MM.1S (cell line): ENCODE measurements at regions not wholly inside any gene's neighbourhood (a gene's known extent, or its start where the extent isn't known, plus 50 kb on each side); places are given as distances from the start of the nearest gene placed in this dataset.

ENCODE experiments used
- DNase-seq: peaks from one replicate; pipeline ENCODE4 v3.0.0-alpha.2; 2015
- H2AFZ ChIP-seq: fragments of 300-600 bp; sonication (generic); 2 replicates; pipeline ENCODE4 v1.6.0; 2016; ENCODE audit warnings: antibody characterized with exemption, low read length
- H3F3A ChIP-seq: fragments of 300-600 bp; sonication (generic); 2 replicates; pipeline ENCODE4 v1.6.1; 2016; ENCODE audit warnings: mild to moderate bottlenecking, antibody characterized with exemption, low read length, moderate library complexity, mixed read lengths; ENCODE audit not compliant: insufficient read depth
- H3K27ac ChIP-seq: fragments of 300-600 bp; sonication (generic); 2 replicates; pipeline ENCODE4 v1.5.1; 2016; ENCODE audit warnings: mild to moderate bottlenecking, low read length
- H3K27me3 ChIP-seq: fragments of 300-600 bp; sonication (generic); replicated peaks from 2 replicates; pipeline ENCODE4 v1.6.0; 2016; ENCODE audit warnings: low read length; ENCODE audit not compliant: insufficient read depth
- H3K36me3 ChIP-seq: fragments of 300-600 bp; sonication (generic); replicated peaks from 2 replicates; pipeline ENCODE4 v1.6.1; 2016; ENCODE audit warnings: mild to moderate bottlenecking, low read length, mixed read lengths; ENCODE audit not compliant: insufficient read depth
- H3K4me1 ChIP-seq: fragments of 300-600 bp; sonication (generic); 2 replicates; pipeline ENCODE4 v1.6.1; 2016; ENCODE audit warnings: low read length, mixed read lengths
- H3K4me2 ChIP-seq: fragments of 300-600 bp; sonication (generic); 2 replicates; pipeline ENCODE4 v1.6.0; 2016; ENCODE audit warnings: low read depth, low read length
- H3K4me3 ChIP-seq: fragments of 300-600 bp; sonication (generic); 2 replicates; pipeline ENCODE4 v1.5.1; 2016; ENCODE audit warnings: low read length, mixed read lengths
- H3K79me2 ChIP-seq: fragments of 300-600 bp; sonication (generic); 2 replicates; pipeline ENCODE4 v1.6.1; 2016; ENCODE audit warnings: mixed run types, low read length, mixed read lengths
- H3K9ac ChIP-seq: fragments of 300-600 bp; sonication (generic); 2 replicates; pipeline ENCODE4 v1.6.1; 2016; ENCODE audit warnings: low read length, mixed read lengths
- H3K9me2 ChIP-seq: fragments of 300-600 bp; sonication (generic); replicated peaks from 2 replicates; pipeline ENCODE4 v1.6.1; 2016; ENCODE audit warnings: mild to moderate bottlenecking, low read length, mixed read lengths; ENCODE audit not compliant: insufficient read depth
- H3K9me3 ChIP-seq: fragments of 300-600 bp; sonication (generic); replicated peaks from 2 replicates; pipeline ENCODE4 v1.6.1; 2016; ENCODE audit warnings: mild to moderate bottlenecking, low read length, mixed read lengths; ENCODE audit not compliant: insufficient read depth
- H4K20me1 ChIP-seq: fragments of 300-600 bp; sonication (generic); 2 replicates; pipeline ENCODE4 v1.6.1; 2016; ENCODE audit warnings: mild to moderate bottlenecking, low read length, moderate library complexity, mixed read lengths; ENCODE audit not compliant: insufficient read depth
- CTCF ChIP-seq: fragments of 300-600 bp; sonication (generic); IDR thresholded peaks from 2 replicates; pipeline ENCODE4 v1.5.1; 2016; ENCODE audit warnings: antibody characterized with exemption, low read length, mixed read lengths
- EZH2 ChIP-seq: fragments of 300-600 bp; sonication (generic); optimal IDR thresholded peaks from 2 replicates; pipeline ENCODE3; 2017; ENCODE audit warnings: low read depth, mild to moderate bottlenecking, antibody characterized with exemption, low read length, mixed read lengths
- EZH2phosphoT487 ChIP-seq: fragments of 300-600 bp; sonication (generic); IDR thresholded peaks from 2 replicates; pipeline ENCODE4 v1.6.1; 2018; ENCODE audit warnings: antibody characterized with exemption, low read length

DNA sequence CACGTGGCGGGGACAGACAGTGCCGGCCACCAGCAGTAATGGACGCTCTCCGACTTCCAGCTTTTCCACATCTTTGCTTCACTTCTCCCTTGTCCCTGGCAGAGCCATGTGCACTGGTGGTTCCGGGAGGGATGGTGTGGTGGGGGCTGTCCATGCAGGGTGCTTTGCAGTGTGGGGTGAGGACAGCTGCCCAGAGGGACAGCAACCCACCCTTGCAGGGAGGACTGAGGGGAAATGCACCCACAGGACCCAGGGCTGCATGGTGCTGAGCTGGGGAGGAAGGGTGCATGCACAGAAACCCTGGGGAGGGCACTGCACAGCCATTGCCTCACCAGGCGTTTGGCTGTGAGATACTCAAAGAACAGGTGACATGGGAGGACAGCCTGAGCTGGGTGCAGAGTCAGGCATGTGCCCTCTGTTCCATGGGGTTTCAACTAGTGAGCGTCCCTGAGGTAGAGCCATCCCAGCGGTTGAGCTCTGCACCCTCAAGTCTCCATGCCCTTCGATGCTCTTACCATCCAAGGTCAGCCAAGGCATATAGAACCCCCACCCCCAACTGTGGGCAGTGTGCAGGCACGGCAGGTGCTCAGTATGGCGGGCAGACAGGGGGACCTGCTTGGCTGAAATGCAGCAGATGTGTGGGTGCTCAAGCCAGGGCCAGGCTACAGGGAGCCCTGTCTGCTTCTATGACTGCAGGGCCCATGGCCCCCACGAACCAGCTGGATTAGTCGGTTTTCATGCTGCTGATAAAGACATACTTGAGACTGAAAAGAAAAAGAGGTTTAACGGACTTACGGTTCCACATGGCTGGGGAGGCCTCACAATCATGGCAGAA lies 239.7 kb downstream of the TTLL2 start:
- H3K27me3 ChIP-seq = no peaks in the 10 kb centered on the region
- H3K9me3 ChIP-seq = no peaks in the 10 kb centered on the region
- no peaks in the 10 kb centered on the region for H3K36me3 ChIP-seq
- H3K4me2 ChIP-seq = no peak overlapping the region
- no peaks in the 10 kb centered on the region for H3K4me1 ChIP-seq
- H3K79me2 ChIP-seq = no peaks in the 10 kb centered on the region
- no peak overlapping the region for H3K4me3 ChIP-seq
- no peak overlapping the region for H2AFZ ChIP-seq
- H3K27ac ChIP-seq = no peak overlapping the region
- no peaks in the 10 kb centered on the region for H3K9me2 ChIP-seq
- no peaks in the 10 kb centered on the region for H4K20me1 ChIP-seq
- no peaks in the 10 kb centered on the region for H3F3A ChIP-seq
- no peak for DNase-seq
- no peak overlapping the region for H3K9ac ChIP-seq
- TF ChIP-seq CTCF (no peak), EZH2phosphoT487 (no peak), EZH2 (no peak)

DNA sequence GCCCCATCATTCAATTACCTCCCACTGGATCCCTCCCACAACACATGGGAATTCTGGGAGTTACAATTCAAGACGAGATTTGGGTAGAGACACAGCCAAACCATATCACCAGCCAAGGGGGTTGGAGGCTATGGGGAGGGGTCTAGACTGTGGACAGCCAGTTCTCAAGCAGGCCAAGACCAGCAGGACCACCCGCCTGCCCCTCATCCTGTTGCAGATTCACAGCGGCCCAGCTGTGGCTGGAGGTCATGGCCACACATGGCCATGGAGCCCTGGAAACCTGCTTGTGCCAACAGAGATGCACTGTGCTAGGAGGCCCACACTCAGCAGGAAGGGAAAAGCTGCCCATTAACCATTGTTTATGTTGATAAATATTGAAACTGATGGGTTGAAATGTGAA lies 240.5 kb downstream of the TTLL2 start:
- no peak overlapping the region for H3K4me3 ChIP-seq
- no peaks in the 10 kb centered on the region for H3K9me2 ChIP-seq
- H3K27me3 ChIP-seq = no peaks in the 10 kb centered on the region
- H3K9me3 ChIP-seq = no peaks in the 10 kb centered on the region
- no peaks in the 10 kb centered on the region for H3F3A ChIP-seq
- no peak for TF ChIP-seq EZH2phosphoT487
- no peak for TF ChIP-seq EZH2
- TF ChIP-seq CTCF = no peak
- H2AFZ ChIP-seq = no peak overlapping the region
- H3K4me2 ChIP-seq = no peak overlapping the region
- H4K20me1 ChIP-seq = no peaks in the 10 kb centered on the region
- no peak overlapping the region for H3K27ac ChIP-seq
- no peak overlapping the region for H3K9ac ChIP-seq
- no peaks in the 10 kb centered on the region for H3K79me2 ChIP-seq
- DNase-seq = no peak
- no peaks in the 10 kb centered on the region for H3K4me1 ChIP-seq
- H3K36me3 ChIP-seq = no peaks in the 10 kb centered on the region

DNA sequence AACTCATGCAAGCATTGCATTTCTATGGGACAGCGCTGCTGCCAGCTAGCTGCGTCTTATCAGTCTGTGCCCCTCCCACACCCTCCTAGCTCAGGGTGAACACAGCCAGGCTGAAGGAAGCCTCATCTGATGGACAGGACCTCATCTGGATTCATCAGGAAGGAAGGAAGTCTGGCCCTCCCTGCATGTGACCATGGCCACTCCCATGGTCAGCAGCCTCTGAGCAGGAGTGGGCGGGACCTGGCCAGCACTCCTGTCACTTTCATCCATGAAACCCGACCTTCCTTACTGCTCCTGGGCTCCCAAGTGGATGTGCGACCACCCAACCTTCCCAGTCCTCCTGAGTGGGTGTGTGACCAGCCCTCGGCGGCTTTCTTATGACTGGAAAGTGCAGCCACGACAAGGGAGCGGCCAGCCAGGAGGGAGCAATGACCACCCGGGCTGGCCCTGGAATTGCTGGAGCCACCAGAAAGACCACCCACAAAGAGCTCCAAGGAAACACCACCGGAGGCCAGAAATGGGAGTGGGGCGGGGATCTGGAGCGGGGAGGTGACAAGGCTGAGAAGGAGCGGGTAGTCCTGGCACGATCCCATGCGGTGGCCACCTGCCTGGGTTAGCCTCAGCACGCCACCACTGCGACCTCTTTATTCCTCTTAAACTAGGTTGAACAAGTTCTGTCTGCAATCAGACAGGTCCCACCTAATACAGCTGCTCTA lies 241.2 kb downstream of the TTLL2 start:
- Histone ChIP-seq H3K4me3 (no peak overlapping the region), H3K9me2 (no peaks in the 10 kb centered on the region), H4K20me1 (no peaks in the 10 kb centered on the region), H3K27ac (no peak overlapping the region), H3K79me2 (no peaks in the 10 kb centered on the region), H3K27me3 (no peaks in the 10 kb centered on the region), H3F3A (no peaks in the 10 kb centered on the region), H2AFZ (no peak overlapping the region), H3K4me2 (no peak overlapping the region), H3K9ac (no peak overlapping the region), H3K36me3 (no peaks in the 10 kb centered on the region), H3K9me3 (no peaks in the 10 kb centered on the region), H3K4me1 (no peaks in the 10 kb centered on the region)
- TF ChIP-seq EZH2phosphoT487 = no peak
- no peak for TF ChIP-seq EZH2
- no peak for TF ChIP-seq CTCF
- no peak for DNase-seq
